Liver (tissue), 3 donors: ENCODE measurements at regions not wholly inside any gene's neighbourhood (a gene's known extent, or its start where the extent isn't known, plus 50 kb on each side); places are given as distances from the start of the nearest gene placed in this dataset.

Source experiments
- CTCF ChIP-seq: fragments of 150-350 bp; IDR thresholded peaks from 2 replicates; pipeline ENCODE4 v1.5.1; 2017; ENCODE audit warnings: improper control_type of control experiment, low read depth, low read length; ENCODE audit not compliant: missing input control
- EGR1 ChIP-seq, 2 donors: IDR thresholded peaks; 2 replicates each; pipeline ENCODE4 v1.6.1; 2016 to 2018; ENCODE audit warnings: antibody characterized with exemption in 2 of 2, low read depth in 2 of 2
- JUND ChIP-seq, 2 donors: IDR thresholded peaks; 2 replicates each; pipeline ENCODE4 v1.6.1; 2016; ENCODE audit warnings: antibody characterized with exemption in 2 of 2
- RAD21 ChIP-seq, 2 donors: IDR thresholded peaks; 2 replicates each; pipeline ENCODE4 v1.6.1; 2016; ENCODE audit warnings: antibody characterized with exemption in 2 of 2, mild to moderate bottlenecking in 2 of 2
- SP1 ChIP-seq: IDR thresholded peaks from 2 replicates; pipeline ENCODE4 v1.6.1; 2018; ENCODE audit warnings: antibody characterized with exemption, mild to moderate bottlenecking
- TF ChIP-seq, protein P1 (sequence below): IDR thresholded peaks from 2 replicates; pipeline ENCODE4 v1.6.1; 2016; ENCODE audit warnings: antibody characterized with exemption
- donor health status: healthy.
- donor health status: healthy.

- TF ChIP-seq RAD21 (IDR thresholded peaks at IDR 0.05) = no peak
- no peak for TF ChIP-seq SP1
- no peak for TF ChIP-seq CTCF
- TF ChIP-seq, protein P1, sequence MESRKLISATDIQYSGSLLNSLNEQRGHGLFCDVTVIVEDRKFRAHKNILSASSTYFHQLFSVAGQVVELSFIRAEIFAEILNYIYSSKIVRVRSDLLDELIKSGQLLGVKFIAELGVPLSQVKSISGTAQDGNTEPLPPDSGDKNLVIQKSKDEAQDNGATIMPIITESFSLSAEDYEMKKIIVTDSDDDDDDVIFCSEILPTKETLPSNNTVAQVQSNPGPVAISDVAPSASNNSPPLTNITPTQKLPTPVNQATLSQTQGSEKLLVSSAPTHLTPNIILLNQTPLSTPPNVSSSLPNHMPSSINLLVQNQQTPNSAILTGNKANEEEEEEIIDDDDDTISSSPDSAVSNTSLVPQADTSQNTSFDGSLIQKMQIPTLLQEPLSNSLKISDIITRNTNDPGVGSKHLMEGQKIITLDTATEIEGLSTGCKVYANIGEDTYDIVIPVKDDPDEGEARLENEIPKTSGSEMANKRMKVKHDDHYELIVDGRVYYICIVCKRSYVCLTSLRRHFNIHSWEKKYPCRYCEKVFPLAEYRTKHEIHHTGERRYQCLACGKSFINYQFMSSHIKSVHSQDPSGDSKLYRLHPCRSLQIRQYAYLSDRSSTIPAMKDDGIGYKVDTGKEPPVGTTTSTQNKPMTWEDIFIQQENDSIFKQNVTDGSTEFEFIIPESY = no peak
- no peak for TF ChIP-seq JUND (IDR thresholded peaks at IDR 0.05)
- TF ChIP-seq EGR1 (IDR thresholded peaks at IDR 0.05; ENCODE audit: low read depth in 2 of 2) = no peak
Measured at GRCh38 chr1:219264561-219264960, 90.9 kb downstream of the LYPLAL1 start.
